OCI-LY7 (cell line): ENCODE measurements at regions not wholly inside any gene's neighbourhood (a gene's known extent, or its start where the extent isn't known, plus 50 kb on each side); places are given as distances from the start of the nearest gene placed in this dataset.

Experiments used
- BruUV-seq: library from RNA; stranded (reverse); fragments of 400-500 nt; replicated peaks from 2 replicates; lab custom pipeline; 2021; lab: Mats Ljungman, UMichigan
- CTCF ChIA-PET: fragments of 300-600 bp; sonication (Branson Sonifier 250); formaldehyde crosslinking; loops from one replicate; lab custom pipeline; 2022; ENCODE audit warnings: antibody characterized with exemption; ENCODE audit not compliant: unreplicated experiment; lab: Charles Lee
- POLR2A ChIA-PET: fragments of 300-600 bp; sonication (Branson Sonifier 250); formaldehyde crosslinking; loops from one replicate; lab custom pipeline; 2022; ENCODE audit warnings: antibody characterized with exemption; lab: Charles Lee
- DNase-seq: peaks from one replicate; pipeline ENCODE4 v3.0.0-alpha.2; 2015; ENCODE audit warnings: low spot score
- H2AFZ ChIP-seq: fragments of 200-600 bp; sonication (generic), shearing (Covaris generic); 2 replicates; pipeline ENCODE4 v1.6.1; 2014; ENCODE audit warnings: mild to moderate bottlenecking, antibody characterized with exemption, low read length, moderate library complexity
- H3K27ac ChIP-seq: fragments of 200-600 bp; sonication (generic); 2 replicates; pipeline ENCODE4 v1.5.1; 2014; ENCODE audit warnings: mixed run types, low read depth, mild to moderate bottlenecking, moderate library complexity, low read length, inconsistent platforms; ENCODE audit not compliant: poor library complexity, severe bottlenecking
- H3K36me3 ChIP-seq: fragments of 200-600 bp; sonication (generic); 2 replicates; pipeline ENCODE4 v1.6.1; 2014; ENCODE audit warnings: mild to moderate bottlenecking, antibody characterized with exemption, low read length, moderate library complexity, mixed read lengths; ENCODE audit not compliant: insufficient read depth
- H3K4me1 ChIP-seq: fragments of 200-600 bp; sonication (generic); 2 replicates; pipeline ENCODE4 v1.5.1; 2014; ENCODE audit warnings: mild to moderate bottlenecking, low read length; ENCODE audit not compliant: insufficient read depth, poor library complexity, severe bottlenecking
- H3K4me2 ChIP-seq: fragments of 200-600 bp; sonication (generic); 2 replicates; pipeline ENCODE4 v1.6.1; 2014; ENCODE audit warnings: mild to moderate bottlenecking, low read length
- H3K4me3 ChIP-seq: fragments of 200-600 bp; sonication (generic); 2 replicates; pipeline ENCODE4 v1.5.1; 2014; ENCODE audit warnings: mild to moderate bottlenecking, low read depth, low read length; ENCODE audit not compliant: poor library complexity, severe bottlenecking
- H3K79me2 ChIP-seq: fragments of 200-600 bp; sonication (generic); 2 replicates; pipeline ENCODE4 v1.6.1; 2016; ENCODE audit warnings: low read depth, mild to moderate bottlenecking, low read length, moderate library complexity, mixed read lengths; ENCODE audit not compliant: insufficient read depth
- H3K9me2 ChIP-seq: fragments of 200-600 bp; sonication (generic); 2 replicates; pipeline ENCODE4 v1.6.1; 2016; ENCODE audit warnings: mild to moderate bottlenecking, low read length, mixed read lengths; ENCODE audit not compliant: insufficient read depth
- H3K9me3 ChIP-seq: fragments of 200-600 bp; sonication (generic); 2 replicates; pipeline ENCODE4 v1.6.1; 2014; ENCODE audit warnings: mild to moderate bottlenecking, mixed run types, low read length, mixed read lengths
- H4K20me1 ChIP-seq: fragments of 200-600 bp; sonication (generic); 2 replicates; pipeline ENCODE4 v1.6.1; 2014; ENCODE audit warnings: mild to moderate bottlenecking, antibody characterized with exemption, low read length, moderate library complexity, mixed read lengths; ENCODE audit not compliant: insufficient read depth
- EZH2phosphoT487 ChIP-seq: fragments of 200-600 bp; sonication (generic); IDR thresholded peaks from 2 replicates; pipeline ENCODE4 v1.6.1; 2018; ENCODE audit warnings: low read depth, borderline replicate concordance, mild to moderate bottlenecking, mixed run types, antibody characterized with exemption, low read length, moderate library complexity, mixed read lengths
- intact Hi-C: fragments of 100-400 bp; cut with micrococcal nuclease; formaldehyde crosslinking; loops from one replicate; pipeline ENCODE4 v1.10.0; 2022; ENCODE audit not compliant: unreplicated experiment
- TF ChIP-seq, protein P1 (sequence below): fragments of 200-600 bp; sonication (generic); conservative IDR thresholded peaks from 2 replicates; pipeline ENCODE4 v1.5.1; 2014; ENCODE audit warnings: mild to moderate bottlenecking, antibody characterized with exemption, low read length, moderate library complexity, mixed read lengths

DNA sequence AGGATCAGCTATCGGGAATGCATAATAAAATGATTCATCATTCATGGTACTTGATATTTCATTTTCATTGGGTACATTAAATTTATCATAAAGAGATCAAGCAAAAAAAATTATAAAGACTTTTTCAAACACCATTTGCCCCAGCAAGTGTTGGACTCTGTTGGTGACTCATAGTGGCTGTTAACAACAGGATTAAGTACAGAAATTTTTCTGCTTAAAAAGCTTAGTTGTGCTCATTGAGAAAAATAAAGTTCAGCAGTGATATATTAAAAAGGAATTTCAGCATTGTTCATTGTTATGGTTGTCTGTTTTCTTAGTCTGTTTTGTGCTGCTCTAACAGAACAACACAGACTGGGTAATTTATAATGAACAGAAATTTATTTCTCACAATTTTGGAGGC lies 86.2 kb upstream of the PCDH10 start:
- intact Hi-C loops: no loop called here
- ChIA-PET CTCF (no interaction called here), POLR2A (interaction anchor here (0.6 to 1.0 kb wide), 2 partner anchors 27 to 1654 kb away, joined by 3 read pairs; no protein-coding TSS in a partner anchor)
- Histone ChIP-seq H3K4me1 (no peaks in the 10 kb centered on the region), H2AFZ (no peak overlapping the region), H3K79me2 (no peaks in the 10 kb centered on the region), H3K9me3 (peaks cover 6% of the 10 kb centered on the region; the same call in 1 of the 2 replicates), H4K20me1 (no peaks in the 10 kb centered on the region), H3K27ac (no peak overlapping the region), H3K4me3 (no peak overlapping the region), H3K36me3 (no peaks in the 10 kb centered on the region), H3K9me2 (no peaks in the 10 kb centered on the region), H3K4me2 (no peak overlapping the region)
- TF ChIP-seq EZH2phosphoT487: no peak
- TF ChIP-seq, protein P1, sequence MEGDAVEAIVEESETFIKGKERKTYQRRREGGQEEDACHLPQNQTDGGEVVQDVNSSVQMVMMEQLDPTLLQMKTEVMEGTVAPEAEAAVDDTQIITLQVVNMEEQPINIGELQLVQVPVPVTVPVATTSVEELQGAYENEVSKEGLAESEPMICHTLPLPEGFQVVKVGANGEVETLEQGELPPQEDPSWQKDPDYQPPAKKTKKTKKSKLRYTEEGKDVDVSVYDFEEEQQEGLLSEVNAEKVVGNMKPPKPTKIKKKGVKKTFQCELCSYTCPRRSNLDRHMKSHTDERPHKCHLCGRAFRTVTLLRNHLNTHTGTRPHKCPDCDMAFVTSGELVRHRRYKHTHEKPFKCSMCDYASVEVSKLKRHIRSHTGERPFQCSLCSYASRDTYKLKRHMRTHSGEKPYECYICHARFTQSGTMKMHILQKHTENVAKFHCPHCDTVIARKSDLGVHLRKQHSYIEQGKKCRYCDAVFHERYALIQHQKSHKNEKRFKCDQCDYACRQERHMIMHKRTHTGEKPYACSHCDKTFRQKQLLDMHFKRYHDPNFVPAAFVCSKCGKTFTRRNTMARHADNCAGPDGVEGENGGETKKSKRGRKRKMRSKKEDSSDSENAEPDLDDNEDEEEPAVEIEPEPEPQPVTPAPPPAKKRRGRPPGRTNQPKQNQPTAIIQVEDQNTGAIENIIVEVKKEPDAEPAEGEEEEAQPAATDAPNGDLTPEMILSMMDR: no peak
- BruUV-seq: no TSS peak
- DNase-seq: no peak

- no peaks in the 10 kb centered on the region for H4K20me1 ChIP-seq
- TF ChIP-seq, protein P1: no peak
- no peak for TF ChIP-seq EZH2phosphoT487
- no peak overlapping the region for H2AFZ ChIP-seq
- H3K4me2 ChIP-seq: no peak overlapping the region
- DNase-seq: peak; percentile 1
- POLR2A ChIA-PET: no interaction called here
- H3K36me3 ChIP-seq: no peaks in the 10 kb centered on the region
- H3K4me1 ChIP-seq: no peaks in the 10 kb centered on the region
- no peak overlapping the region for H3K27ac ChIP-seq
- H3K9me2 ChIP-seq: no peaks in the 10 kb centered on the region
- H3K9me3 ChIP-seq: peaks cover 11% of the 10 kb centered on the region; the same call in 1 of the 2 replicates
- H3K4me3 ChIP-seq: no peak overlapping the region
- CTCF ChIA-PET: no interaction called here
- H3K79me2 ChIP-seq: no peaks in the 10 kb centered on the region
- intact Hi-C loops: no loop called here
- BruUV-seq: no TSS peak
These were observed 81.0 kb upstream of the PCDH10 start for GRCh38 chr4:133068083-133068482.

DNA sequence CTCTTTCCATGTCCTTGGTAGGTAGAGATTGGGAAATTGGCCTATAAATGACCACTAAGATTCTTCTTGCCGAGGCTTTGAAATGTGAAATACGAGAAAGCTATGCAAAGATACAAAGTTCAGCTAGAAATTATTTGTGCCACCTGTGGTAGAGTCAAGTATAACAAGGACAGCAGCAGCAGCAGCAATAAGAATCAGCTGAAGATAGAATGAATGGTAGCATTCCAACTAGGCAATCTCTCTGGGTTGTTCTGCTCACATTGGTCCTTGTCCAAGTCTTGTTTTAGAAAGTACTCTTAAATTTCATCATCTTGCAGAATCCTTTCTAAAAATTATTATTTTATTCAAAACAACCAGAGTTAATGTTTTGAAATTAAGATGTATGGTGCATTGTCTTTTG lies 67.8 kb upstream of the PCDH10 start:
- Histone ChIP-seq H3K4me1 (no peaks in the 10 kb centered on the region), H2AFZ (no peak overlapping the region), H3K4me3 (no peak overlapping the region), H3K9me2 (no peaks in the 10 kb centered on the region), H3K4me2 (no peak overlapping the region), H4K20me1 (no peaks in the 10 kb centered on the region), H3K79me2 (no peaks in the 10 kb centered on the region), H3K27ac (no peak overlapping the region), H3K36me3 (no peaks in the 10 kb centered on the region), H3K9me3 (no peaks in the 10 kb centered on the region)
- POLR2A ChIA-PET: no interaction called here
- TF ChIP-seq, protein P1: no peak
- intact Hi-C loops: no loop called here
- BruUV-seq: no TSS peak
- DNase-seq: no peak
- CTCF ChIA-PET: no interaction called here
